SK-MEL-5 (cell line): ENCODE measurements at regions not wholly inside any gene's neighbourhood (a gene's known extent, or its start where the extent isn't known, plus 50 kb on each side); places are given as distances from the start of the nearest gene placed in this dataset.

Source experiments
- DNase-seq: peaks from one replicate; pipeline ENCODE4 v3.0.0-alpha.2; 2016; ENCODE audit warnings: low read depth, low spot score
- in situ Hi-C: cut with HindIII; loops from 2 replicates; pipeline ENCODE4 v1.10.0; 2016; ENCODE audit warnings: low sequenced_read_pairs, high pct_unique_total_duplicates, low pct_unique_long_range_greater_than_20kb

DNA sequence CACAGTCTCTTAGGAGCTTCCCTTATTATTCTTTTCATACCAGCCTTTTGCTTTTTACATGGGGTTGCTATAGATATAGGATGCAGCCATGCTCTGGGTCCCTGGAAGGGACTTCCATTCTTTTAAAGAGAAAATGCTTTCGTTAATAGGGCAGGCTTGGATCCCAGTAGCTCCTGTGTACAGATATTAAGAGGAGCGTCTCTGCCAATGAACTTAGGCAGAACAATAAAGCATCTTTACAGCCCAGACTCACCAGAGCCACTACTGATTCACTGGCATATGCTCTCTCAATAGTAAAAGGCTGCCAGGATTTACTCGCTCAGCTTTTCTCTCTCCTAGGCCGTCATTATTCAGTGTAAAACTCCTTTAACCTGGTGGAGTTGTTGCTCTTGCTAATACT, 1385.4 kb upstream of the PIK3C3 start:
- no peak for DNase-seq
- in situ Hi-C loops: no loop called here

DNA sequence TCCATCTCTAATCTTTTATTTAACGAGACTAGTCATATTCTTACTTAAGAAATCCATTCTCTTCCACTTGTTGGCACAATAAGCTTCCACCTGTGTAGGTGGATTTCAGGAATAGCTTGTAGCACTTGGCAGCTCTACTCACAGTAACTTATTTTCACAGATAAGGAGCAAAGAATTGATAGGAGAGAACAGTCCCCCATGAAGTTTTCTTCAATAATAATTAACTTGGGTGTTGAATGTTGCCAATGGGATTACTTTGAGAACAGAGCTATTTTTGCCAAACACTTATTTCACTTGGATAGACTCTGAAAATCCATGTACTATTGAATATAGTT, 1388.6 kb upstream of the PIK3C3 start:
- no peak for DNase-seq
- in situ Hi-C loops: no loop called here

DNA sequence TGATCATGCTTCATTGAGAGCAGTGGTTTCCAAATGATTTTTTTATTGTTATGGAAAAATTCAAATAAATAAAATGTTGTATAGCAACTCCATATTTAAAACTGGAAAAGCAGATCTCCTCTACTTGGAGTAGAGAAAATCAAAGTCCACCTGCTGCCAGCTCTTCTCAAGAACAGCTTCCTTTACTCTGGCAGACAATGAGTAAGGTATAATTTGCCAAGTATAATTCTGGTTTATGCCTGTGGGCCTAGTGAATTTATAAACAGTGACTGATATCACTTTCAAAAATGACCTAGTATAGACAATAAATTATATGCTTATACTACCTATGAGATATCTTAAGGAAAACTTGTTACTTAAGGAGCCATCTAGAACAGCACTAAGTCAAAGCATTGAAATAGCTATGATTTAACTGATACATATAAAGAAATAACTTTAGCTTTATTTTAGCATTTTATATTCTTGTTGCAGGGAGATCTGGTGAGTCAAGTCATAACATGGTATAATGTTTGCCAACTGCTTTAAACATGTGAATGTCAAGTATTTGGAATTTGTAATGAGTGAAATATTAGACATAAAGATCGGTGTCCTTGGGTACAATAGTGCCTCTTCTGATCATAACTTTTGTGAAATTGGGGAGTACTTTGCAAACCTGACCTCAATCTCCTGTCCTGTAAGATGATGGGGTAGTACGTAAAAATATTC, 1389.1 kb upstream of the PIK3C3 start:
- in situ Hi-C loops: no loop called here
- DNase-seq: no peak

DNA sequence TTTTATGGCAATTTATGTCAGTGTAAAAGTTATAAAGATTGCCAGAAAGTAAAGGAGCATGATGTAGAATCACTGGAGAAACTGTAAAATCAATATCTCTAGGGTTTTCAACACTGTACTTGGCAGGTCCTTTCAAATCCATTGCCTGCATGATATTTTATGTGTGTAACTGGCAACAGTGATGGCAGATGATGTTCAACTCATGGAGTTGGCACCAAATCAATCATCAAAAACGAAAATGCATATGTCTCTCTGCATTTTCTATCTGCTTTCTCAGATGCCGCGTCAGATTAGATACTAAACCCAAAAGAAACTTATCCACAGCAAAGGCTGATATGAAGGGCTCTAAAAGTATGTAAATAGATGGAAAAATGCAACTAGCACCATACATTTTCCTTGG, 1395.5 kb upstream of the PIK3C3 start:
- no peak for DNase-seq
- in situ Hi-C loops: no loop called here

DNA sequence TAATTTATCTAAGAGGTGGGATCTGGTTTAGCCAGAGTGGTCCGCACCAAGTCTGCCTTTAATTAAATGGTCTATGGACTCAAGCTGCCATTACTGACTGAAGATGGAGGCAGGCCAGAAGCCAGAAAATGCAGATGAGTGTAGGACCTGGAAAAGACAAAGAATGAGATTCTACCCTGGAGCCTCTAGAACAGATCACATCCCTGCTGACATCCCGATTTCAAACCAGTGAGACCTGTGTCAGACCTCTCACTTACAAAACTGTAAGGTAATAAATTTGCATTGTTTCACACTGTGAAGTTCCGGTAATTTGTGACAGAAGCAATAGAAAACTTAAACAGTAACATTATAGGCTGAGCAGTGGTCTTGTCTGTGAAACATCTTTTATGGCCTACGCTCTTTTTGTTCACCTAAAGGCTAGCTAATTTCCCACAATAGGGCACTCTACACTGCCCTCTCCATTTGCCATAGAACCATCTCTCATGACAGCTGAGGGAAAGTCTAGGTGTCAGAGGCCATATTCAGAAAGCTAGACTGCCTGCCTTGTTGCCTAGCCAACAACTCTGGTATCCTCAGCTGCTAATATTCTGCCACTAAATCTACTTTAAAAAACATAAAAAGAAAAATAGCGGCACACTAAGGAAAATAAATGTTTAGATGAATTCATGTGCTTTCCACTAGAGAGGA, 1396.2 kb upstream of the PIK3C3 start:
- in situ Hi-C loops: no loop called here
- DNase-seq: no peak

DNA sequence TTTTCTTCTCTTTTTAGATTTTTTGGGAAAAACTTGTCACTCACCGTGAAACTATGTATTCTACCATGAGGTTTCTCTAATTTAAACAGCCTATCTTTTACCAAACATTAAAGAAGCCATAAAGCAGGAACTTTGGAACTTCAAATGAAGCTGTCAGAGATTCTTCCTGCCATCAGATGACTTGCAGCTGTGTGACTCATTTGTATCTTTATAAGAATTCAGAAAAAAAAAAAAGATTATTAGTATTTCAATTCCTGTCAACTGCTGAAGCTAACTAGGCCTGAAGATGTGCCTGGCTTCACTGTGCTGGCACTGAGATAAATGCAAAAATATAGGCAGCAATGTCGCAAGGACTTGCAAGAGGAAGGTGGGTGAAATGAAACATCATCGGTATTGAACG, 1399.1 kb upstream of the PIK3C3 start:
- no peak for DNase-seq
- in situ Hi-C loops: no loop called here

DNA sequence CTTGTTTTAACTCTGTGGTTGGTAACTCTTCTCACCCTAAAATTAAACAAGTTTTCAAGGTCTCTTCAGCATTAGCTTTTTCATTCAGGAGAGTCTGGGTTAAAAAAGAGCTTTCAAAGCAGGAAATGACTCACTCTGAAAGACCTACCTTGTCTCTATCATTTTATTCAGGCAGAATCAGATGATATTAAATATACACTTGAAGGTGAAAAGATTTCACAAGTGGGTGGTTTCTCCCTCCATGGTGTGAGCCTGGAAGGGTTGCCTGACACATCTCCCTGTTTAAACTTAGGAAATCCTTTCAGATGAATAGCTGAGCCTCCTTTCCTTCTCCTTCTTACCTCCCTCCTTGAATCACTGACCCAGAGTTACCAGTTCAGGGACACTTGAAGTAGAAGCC, 1402.0 kb upstream of the PIK3C3 start:
- DNase-seq: no peak
- in situ Hi-C loops: no loop called here

DNA sequence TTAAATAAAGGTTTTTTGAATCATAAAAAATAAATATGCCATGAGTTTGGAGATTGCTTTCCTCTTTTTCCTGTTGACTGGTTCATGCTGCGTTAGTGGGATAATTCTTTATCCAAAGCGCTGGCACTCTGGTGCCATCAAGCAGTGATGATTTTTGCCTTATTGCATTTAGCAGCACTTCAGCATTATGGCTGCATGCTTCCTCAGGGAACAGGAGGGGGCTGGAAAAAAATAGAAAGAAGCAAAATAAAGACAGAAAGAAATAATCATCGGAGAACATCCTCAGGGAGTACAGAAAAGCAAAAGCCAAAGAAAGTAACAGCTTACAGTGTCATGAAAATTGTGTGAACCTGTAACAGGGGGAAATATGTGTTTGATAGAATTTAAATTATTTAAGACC, 1408.2 kb upstream of the PIK3C3 start:
- DNase-seq: no peak
- in situ Hi-C loops: no loop called here

DNA sequence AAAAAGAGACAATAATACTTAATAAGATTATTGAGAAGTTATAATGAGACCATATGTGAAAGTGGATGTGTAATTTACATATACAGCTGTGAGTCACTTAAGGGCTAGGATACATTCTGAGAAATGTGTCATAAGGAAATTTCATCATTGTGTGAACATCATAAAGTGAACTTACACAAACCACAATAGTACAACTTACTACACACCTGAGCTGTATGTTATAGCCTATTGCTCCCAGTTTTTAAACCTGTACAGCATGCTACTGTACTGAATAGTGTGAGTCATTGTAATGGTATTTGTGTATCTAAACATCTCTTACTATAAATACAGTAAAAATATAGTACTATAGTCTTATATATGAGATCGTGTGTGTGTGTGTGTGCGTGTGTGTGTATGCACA, 1420.3 kb upstream of the PIK3C3 start:
- DNase-seq: no peak
- in situ Hi-C loops: no loop called here

DNA sequence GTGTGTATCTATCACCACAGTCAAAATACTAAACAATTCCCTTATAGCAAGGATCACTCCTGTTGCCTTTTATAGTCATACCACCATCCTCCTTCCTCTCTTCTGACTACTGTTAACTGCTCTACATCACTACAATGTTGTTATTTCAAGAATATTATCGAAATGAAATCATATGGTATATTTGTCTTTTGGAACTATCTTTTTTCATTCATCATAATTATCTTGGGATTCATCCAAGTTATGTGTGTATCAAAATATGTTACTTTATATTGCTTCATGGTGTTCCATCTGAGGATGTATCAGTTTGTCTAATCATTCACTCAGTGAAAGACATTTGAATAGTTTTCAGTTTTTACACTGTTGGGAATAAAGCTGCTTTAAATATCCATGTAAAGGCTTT, 1423.0 kb upstream of the PIK3C3 start:
- DNase-seq: no peak
- in situ Hi-C loops: no loop called here

DNA sequence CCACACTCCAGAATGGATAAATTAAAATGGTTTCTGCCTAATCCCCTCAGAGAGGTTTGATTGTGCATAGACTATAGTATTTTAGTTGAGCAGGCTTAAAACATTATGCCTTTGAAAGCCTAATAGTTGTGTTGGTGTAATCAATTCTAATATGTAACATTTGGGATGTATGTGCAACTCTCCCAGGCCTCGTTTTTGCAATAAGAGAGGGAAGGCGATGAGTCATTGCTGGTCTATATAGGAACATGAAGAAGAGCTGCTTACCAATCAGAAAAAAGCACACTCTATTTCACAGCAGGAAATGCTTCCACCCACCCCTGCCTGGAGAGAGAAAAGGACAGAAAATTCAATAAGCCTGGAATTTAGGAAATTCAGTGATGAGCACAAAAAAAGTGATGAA, 1424.0 kb upstream of the PIK3C3 start:
- no peak for DNase-seq
- in situ Hi-C loops: no loop called here

DNA sequence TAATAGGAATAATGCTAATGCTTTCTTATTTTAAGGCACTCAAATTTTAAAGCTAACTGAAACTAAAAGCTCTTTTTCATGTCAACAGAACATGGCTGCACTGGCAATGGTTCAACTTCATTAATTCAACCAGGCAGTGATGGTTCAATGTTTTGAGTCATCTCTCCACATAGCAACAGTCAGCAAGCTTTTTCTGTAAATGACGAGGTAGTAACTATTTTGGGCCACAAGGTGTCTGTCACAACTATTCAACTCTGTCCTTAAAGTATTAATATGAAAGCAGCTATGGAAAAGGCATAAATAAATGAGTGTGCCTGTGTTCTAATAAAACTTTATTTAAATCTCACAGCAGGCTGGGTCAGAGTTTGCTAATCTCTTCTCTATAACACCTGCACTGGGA, 1425.6 kb upstream of the PIK3C3 start:
- DNase-seq: peak; percentile 2
- in situ Hi-C loops: no loop called here

DNA sequence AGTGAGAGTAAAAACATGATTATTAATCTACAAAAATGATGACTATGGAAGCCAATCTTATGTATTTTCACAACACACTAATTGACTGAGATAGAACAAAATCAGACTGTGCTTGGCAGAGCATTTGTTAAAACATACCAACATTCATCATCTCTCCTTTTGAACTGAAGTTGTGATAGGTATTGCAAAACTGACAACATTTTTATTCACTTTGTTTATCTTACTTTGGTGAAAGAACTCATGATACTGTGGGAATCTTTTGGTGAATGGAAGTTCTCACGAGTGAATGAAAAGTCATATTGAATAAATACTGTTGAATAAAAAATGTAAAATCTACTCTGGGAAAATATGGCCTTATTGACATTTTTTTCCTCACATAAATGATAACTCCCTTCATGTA, 1430.2 kb upstream of the PIK3C3 start:
- in situ Hi-C loops: no loop called here
- no peak for DNase-seq

DNA sequence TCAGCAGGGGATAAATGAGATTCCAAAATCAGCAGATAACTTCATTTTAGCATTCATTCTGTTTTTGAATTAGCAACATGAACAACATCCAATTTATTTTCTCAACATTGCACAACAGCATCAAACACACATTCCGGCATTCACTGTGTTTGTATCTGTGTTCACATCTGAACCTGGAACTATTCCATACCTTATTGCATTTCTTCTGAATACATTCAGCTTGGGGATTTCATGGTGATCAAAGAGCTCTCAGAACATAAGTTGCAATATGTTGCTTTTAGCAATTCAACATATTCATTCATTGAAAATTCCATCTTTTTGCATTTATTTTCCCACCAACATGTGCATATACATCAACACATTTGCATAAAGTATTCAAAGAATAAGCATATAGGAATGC, 1431.7 kb upstream of the PIK3C3 start:
- in situ Hi-C loops: no loop called here
- DNase-seq: no peak

DNA sequence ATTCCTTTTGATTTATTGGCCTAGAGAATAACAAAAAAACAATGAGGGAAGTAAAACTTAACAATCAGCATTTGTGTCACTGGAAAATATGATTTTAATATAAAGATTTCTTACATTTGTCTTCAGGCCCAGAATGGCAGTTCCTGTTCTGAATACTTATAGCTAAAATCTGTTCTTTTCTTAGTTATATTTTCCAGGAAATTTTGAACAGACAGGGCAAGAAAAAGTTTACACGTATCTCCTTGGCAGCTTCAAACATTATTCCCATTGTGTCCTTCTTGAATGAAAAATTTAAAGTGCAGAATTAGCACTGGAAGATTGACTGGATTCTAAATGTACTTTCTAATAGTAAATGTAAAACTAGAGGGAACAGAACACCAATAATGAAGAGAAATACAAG, 1454.0 kb upstream of the PIK3C3 start:
- in situ Hi-C loops: no loop called here
- no peak for DNase-seq

DNA sequence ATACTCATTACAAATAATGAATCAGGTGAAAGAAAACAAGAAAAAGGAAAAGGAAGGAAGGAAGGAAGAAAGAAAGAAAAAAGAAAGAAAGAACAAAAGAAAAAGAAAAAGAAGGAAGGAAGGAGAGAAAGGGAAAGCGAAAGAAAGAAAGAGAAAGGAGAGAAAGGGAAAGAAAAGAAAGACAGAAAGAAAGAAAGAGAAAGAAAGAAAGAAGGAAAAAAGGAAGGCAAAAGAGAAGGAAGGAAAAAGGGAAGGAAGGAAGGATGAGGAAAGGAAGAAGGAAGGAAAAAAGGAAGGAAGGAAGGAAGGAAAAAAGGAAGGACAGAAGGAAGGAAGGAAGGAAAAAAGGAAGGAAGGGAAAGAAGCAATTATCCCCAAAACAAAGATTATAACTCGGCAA, 1460.4 kb upstream of the PIK3C3 start:
- in situ Hi-C loops: no loop called here

DNA sequence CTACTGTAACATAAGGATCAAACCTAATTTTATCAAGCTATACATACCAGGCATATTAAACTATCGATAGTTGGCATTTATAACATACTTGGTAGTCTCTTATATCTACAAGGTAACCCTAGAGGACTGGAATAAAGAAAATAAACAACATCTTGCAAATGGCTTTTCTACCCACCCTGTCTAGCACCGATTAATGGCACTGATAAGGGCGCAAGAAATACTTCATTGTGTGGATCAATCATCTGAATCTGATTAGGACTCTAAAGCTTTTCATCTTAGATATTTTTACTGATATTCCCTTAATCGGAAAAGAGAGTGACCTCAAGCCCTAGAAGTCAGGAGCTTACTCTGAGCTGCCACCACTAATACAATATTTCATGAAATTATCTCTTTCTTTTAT, 1461.7 kb upstream of the PIK3C3 start:
- no peak for DNase-seq
- in situ Hi-C loops: no loop called here

More for the DNA sequence above, 1460.4 kb upstream of the PIK3C3 start:
- DNase-seq: no peak

DNA sequence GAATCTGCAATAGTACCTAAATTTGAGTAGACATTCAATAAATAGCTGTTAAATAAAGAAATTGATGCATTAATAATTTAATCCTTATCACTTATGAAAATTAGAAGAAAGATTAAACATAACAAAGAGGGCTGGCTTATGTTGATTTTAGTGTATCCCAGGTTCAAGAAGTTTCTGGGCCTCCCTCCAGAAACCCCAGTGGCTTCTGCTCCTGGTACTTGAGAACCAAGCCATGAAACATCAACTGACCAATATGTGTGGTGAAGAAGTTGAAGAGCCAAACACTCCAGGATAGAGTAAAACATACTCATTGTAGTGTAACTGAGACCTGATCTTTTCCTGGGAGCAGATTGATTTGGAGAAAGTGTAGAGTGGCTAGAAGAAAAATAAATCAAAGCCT, 1465.7 kb upstream of the PIK3C3 start:
- no peak for DNase-seq
- in situ Hi-C loops: no loop called here

DNA sequence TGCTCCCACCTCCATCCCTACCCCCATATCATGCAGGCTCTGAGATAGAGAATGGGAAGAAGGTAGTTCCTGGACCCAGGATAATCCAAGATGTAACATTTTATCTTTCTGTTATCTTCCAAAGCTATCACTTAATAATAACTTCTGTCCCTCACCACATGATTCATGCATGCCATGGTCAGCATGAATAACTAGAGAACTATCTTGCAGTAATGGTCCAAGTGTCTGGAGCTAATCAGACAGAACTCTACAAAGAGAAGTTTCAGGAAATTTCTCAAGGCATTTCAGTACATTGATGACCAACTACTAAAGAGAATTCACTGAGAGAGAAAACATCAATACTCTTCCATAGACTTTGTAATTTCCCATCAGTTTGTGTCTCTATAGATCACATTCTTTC, 1469.7 kb upstream of the PIK3C3 start:
- DNase-seq: no peak
- in situ Hi-C loops: no loop called here
